ENCODE measurements at regions not wholly inside any gene's neighbourhood (a gene's known extent, or its start where the extent isn't known, plus 50 kb on each side); places are given as distances from the start of the nearest gene placed in this dataset.
"Not testable (repeated sequence)": the region's sequence is repeated elsewhere in the genome, so short reads cannot be mapped to it uniquely, and the experiment has no call there.

DNA sequence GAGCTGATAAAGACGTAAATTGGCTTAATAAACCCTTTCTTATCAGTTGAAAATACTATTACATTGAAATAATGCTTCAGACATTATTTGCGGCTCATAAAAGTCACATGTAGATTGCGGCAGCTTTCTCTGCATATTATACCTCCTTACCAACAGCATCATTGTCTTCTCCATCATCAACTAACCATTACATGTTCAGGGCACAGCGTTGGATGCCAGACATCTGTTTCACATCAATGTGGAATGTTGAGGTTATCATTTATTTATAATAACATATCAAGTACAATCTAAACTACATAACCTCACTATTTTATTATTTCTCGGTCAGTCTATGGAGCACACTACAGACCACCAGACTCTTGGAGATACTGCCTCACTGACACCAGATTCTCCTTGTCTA is 573.8 kb upstream of the FAT3 start:
- no peak for DNase-seq (ENCODE audit: low spot score)

- no peak for DNase-seq (ENCODE audit: low spot score)
These were observed 583.5 kb upstream of the FAT3 start for GRCh38 chr11:91641153-91641552.

- DNase-seq (ENCODE audit: low spot score) = no peak
These were observed 585.3 kb upstream of the FAT3 start for GRCh38 chr11:91639359-91639758.

GRCh38 chr11:91630916-91631673 is 593.5 kb upstream of the FAT3 start:
- no peak for DNase-seq (ENCODE audit: low spot score)

DNA sequence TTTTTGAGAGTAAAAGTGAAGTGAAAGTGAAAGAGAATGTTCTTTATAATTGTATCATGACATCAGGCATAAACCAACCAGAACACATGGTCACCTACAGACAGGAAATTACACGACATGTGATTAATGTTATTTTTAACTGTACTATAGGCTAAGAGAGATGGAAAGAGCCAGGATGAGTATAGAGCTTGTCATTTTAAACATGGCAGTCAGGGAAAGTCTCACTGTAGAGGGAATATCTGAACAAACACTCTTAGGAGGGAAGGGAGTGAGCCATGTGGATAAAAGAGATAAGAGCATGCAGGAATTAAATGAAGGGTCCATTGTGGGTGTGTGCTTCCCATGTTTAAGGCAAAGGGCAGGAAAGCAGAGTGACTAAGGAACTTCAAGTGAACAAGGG is 599.1 kb upstream of the FAT3 start:
- DNase-seq (ENCODE audit: low spot score) = no peak

- DNase-seq (ENCODE audit: low spot score) = no peak
These were observed 600.6 kb upstream of the FAT3 start for GRCh38 chr11:91624021-91624420.

DNA sequence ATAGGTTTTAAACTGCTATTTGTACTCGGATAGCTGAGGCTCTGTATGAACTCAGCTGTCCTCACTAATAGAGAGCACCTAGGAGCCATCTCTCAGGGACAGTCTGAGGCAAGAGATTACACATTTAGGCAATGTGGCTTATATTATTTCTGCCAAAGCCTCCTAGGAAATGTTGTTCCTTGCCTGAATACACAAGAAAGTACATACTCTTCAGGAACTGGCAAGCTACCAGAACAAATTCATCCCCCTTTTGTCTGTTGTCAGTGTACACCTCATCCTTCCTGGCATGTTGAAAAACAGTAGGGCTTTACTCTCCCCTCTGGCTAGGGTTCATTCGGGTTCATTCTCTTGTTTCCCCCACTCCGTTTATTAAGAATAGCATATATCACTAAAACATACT is 615.9 kb upstream of the FAT3 start:
- no peak for DNase-seq (ENCODE audit: low spot score)

GRCh38 chr11:91596111-91596510 is 628.5 kb upstream of the FAT3 start:
- no peak for DNase-seq (ENCODE audit: low spot score)

- no peak for DNase-seq (ENCODE audit: low spot score)
These were observed 633.6 kb upstream of the FAT3 start for GRCh38 chr11:91591021-91591420.

DNA sequence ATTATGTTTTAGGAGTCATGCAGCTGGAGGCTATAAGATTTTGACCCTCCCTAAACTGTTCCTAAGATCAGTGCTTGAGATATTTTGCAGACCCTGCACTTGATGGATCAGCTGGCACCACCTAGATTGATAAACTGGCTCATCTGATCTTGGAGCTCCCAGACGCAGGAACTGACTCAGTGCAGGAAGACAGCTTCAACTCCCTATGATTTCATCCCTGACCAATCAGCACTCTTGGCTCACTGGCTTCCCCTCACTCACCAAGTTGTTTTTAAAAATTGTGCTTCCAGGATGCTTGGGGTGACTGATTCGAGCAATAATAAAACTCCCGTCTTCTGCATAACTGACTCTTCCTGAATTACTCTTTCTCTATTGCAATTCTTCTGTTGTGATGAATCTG is 637.5 kb upstream of the FAT3 start:
- no peak for DNase-seq (ENCODE audit: low spot score)

DNA sequence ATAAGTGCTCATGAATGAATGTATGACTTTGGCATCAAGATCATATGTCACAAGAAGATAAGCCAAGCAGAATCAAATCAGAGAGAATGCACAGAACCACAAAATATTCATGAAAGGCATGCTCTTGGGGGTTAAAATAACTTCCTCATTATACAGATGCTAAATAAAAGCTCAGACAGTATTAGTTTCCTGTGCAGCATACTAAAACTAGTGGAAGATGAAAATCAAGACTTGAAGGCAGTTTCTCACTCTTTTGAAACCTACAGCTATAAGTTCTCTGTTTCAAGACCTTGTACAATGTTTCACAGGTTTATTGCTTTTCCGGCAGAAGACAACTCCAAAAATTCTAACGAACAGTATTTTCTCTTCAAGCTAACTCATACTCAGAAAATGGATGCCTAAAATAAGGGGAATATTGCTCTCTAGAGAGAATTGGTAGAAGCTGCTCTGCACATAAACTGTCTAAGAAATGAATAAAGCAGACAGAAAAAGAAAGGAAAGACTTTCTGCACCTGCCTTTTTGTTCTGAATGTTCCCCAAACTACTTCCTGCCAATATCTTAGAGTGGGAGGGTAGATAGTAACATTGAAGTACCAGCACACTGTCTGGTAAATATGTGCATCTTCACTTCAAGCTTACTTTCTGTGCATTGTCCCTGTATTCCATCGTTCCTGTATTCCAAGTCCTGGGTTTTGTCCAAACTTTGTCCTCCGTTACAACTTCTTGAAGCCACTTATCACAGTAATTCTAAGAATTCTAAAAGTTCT is 639.4 kb upstream of the FAT3 start:
- DNase-seq (ENCODE audit: low spot score) = no peak

- DNase-seq (ENCODE audit: low spot score) = no peak
These were observed 661.4 kb upstream of the FAT3 start for GRCh38 chr11:91563176-91563575.

- no peak for DNase-seq (ENCODE audit: low spot score)
These were observed 664.2 kb upstream of the FAT3 start for GRCh38 chr11:91560434-91560833.

DNA sequence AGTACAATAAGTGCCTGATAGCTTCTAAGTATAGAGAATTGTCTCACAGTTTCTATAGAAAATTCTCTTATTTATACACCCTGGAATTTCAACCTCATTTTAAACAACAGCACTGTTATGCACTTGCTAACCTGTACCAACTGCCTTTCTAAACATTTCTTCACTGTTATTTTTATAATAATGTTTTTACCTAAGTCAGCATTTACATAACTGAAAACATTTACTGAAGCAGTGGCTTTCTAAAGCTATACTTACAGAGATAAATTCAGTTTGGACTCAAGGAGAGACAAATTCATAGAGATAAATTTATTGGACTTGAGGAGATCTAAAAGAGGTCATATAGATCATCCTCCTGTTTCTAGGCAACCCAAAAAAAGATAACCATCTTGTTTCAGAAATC is 686.6 kb upstream of the FAT3 start:
- DNase-seq (ENCODE audit: low spot score) = no peak

- no peak for DNase-seq (ENCODE audit: low spot score)
These were observed 688.3 kb upstream of the FAT3 start for GRCh38 chr11:91536366-91536765.

DNA sequence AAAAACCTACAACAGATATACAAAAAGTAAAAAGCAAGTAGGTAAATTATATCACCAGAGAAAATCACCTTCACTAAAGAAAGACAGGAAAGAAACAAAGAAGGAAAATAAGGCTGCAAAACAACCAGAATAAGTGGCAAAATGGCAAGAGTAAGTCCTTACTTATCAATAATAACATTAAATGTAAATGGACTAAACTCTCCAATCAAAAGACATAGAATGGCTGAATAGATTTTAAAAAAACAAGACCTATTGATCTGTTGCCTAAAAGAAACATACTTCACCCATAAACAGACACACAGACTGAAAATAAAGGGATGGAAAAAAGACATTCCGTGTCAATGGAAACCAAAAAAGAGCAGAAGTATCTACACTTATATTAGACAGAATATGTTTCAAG is 695.7 kb upstream of the FAT3 start:
- no peak for DNase-seq (ENCODE audit: low spot score)

GRCh38 chr11:91527380-91528030 is 697.1 kb upstream of the FAT3 start:
- no peak for DNase-seq (ENCODE audit: low spot score)

GRCh38 chr11:91513734-91514133 is 710.9 kb upstream of the FAT3 start:
- no peak for DNase-seq (ENCODE audit: low spot score)

DNA sequence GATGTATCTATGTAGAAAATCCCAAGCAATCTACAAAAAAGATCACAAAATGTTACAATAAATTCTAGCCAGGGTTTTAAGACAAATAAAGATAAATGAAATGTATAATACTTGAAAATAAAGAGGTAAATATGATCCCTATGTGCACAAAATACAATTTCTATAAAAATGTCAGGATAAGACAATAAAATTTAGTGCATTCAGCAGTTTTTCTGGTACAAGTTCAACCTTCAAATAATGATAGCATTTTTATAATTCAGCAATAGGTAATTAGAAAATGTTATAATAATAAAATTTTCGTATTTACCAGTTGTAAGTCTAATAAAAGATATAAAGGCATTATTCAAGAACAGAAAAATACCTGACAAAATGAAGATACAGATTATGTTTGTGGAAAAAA is 726.8 kb upstream of the FAT3 start:
- DNase-seq (ENCODE audit: low spot score) = no peak

- no peak for DNase-seq (ENCODE audit: low spot score)
These were observed 728.8 kb upstream of the FAT3 start for GRCh38 chr11:91495837-91496236.

DNA sequence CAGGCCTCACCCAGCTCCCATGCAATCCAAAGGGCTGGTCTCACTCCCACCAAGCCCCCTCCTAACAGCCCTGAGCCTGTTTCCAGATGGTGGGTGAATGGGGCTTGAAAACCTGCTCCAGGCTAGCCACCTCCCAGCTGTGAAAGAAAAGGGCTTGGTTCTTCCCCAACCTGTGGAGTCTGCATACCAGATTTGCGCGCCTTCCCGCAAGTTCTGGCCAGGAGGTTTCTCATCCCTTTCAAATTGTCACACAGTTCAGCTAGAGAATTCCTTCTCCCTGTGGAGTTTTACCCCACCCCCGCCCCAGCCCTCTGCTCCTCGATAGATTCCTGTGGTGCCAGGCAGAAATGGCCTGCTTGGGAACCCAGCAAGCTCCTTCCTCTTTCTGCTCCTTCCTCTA is 734.6 kb upstream of the FAT3 start:
- DNase-seq (ENCODE audit: low spot score) = no peak

DNA sequence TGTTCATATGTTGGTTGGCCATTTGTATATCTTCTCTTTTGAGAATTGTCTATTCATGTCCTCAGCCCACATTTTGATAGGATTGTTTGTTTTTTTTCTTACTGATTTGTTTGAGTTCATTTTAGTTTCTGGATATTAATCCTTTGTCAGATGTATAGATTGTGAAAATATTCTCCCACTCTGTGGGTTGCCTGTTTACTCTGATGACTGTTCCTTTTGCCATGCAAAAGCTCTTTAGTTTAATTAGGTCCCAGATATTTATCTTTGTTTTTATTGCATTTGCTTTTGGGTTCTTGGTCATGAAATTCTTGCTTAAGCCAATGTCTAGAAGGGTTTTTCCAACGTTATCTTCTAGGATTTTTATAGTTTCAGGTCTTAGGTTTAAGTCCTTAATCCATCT is 740.7 kb upstream of the FAT3 start:
- DNase-seq (ENCODE audit: low spot score) = not testable (repeated sequence)

DNA sequence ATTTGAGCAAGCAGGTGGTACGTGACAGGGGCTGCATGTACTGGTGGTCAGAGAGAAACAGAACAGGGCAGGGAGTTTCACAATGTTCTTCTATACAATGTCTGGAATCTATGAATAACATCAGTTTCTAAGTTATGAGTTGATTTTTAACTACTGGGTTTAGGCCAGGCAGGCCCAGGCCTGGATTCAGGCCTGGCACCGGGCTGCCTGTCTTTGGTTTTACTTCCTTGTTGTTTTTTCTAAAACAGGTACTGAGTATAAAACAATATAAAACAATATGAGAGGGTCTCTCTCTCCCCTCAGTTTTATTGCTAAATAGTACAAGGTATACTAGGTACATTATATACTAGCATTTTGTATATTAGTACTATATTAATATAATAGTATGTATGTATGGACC is 742.7 kb upstream of the FAT3 start:
- not testable (repeated sequence) for DNase-seq (ENCODE audit: low spot score)

All from cerebellar cortex (tissue), 1 donor.